D341Med (cell line): ENCODE measurements at regions not wholly inside any gene's neighbourhood (a gene's known extent, or its start where the extent isn't known, plus 50 kb on each side); places are given as distances from the start of the nearest gene placed in this dataset.
"Not testable (repeated sequence)": the region's sequence is repeated elsewhere in the genome, so short reads cannot be mapped to it uniquely, and the experiment has no call there.

ENCODE experiments used
- DNase-seq: peaks from one replicate; pipeline ENCODE4 v3.0.0; 2012; ENCODE audit warnings: low spot score

GRCh38 chr10:33781606-33782395 is 447.3 kb upstream of the NRP1 start:
- DNase-seq: no peak

DNA sequence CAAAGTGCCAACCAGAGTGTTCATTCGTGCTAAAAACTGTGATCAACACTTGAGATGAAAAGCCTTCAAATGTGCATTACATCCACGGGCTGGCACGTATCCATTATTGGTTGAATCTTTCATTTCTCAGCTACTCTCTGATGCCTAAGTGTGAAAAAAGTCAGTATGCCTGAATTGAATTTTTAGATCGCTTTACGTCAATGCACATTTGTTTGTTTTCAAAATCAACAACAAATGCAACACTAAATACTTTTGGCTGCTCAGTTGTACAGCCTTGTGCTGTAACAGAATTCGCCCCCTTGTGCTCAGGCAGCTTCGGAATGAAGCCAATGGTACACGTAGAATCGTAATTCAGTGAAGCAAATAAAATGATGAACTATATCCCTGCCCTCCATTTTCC is 446.5 kb upstream of the NRP1 start:
- no peak for DNase-seq

DNA sequence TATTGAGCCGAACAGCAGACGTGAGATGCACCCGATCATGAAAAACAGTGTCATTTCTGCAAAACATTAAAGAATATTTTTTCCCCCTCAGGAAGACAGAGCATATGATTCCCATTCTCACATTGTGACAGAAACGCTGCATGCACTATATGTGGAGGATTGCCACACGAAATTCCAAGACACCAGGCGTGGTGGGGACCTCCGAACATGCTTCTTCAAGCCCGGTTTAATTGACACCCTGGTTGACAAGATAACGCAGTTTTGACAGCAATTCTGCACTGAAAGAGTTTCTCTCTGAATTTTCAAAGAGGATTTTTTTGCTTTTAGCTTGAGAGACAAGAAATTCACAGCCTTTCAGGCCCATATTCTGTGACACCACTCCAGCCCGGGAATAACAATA is 442.8 kb upstream of the NRP1 start:
- no peak for DNase-seq

DNA sequence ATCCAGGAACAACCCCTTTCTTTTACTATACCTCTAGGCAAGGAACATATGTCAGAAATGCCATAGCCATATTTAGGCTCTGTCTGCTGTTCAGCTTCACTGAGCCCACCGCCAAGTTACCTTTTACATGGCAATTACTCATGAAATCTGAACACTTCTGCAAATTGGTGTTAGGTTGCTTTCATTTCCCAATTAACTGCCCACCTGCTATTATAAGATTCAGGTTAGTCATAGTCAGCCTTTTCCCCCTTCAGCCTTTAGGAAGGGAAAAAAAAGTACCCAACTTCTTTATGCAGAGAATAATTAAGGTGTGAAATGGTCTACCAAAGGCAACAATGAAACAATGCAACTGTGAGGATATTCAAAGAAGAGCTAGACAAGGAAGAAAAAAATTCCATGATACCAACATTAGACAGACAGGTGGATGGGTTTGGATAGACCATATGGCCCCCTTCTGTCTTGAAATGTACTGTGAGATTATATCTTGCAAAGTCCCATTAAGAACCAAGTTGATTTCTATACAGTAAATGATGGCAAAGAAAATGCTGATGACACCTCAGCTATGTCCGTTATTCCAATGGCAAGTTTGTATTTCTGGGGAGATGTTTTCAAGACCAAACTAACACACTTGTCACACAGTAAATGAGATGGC is 442.1 kb upstream of the NRP1 start:
- no peak for DNase-seq

DNA sequence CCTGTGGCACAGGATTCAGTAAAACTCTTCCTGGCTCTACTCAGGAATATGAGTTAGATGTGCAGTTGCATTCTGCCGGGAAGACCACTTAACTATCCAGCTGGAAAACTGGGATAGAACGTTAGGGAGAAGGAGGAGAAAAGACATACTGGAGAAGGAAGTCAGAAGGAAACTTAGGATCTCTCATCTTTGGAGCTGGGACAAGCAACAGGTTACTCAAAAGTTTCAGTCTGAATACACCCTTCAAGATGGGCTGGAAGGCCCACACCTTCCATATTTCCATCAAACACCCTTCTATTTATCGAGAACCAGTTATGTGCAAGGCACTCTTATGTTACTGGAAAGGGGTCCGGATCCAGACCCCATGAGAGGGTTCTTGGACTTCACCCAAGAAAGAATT is 440.4 kb upstream of the NRP1 start:
- no peak for DNase-seq

GRCh38 chr10:33773886-33774480 is 439.5 kb upstream of the NRP1 start:
- DNase-seq: no peak

- DNase-seq: no peak
Observed at GRCh38 chr10:33773253-33773573, 438.7 kb upstream of the NRP1 start.

DNA sequence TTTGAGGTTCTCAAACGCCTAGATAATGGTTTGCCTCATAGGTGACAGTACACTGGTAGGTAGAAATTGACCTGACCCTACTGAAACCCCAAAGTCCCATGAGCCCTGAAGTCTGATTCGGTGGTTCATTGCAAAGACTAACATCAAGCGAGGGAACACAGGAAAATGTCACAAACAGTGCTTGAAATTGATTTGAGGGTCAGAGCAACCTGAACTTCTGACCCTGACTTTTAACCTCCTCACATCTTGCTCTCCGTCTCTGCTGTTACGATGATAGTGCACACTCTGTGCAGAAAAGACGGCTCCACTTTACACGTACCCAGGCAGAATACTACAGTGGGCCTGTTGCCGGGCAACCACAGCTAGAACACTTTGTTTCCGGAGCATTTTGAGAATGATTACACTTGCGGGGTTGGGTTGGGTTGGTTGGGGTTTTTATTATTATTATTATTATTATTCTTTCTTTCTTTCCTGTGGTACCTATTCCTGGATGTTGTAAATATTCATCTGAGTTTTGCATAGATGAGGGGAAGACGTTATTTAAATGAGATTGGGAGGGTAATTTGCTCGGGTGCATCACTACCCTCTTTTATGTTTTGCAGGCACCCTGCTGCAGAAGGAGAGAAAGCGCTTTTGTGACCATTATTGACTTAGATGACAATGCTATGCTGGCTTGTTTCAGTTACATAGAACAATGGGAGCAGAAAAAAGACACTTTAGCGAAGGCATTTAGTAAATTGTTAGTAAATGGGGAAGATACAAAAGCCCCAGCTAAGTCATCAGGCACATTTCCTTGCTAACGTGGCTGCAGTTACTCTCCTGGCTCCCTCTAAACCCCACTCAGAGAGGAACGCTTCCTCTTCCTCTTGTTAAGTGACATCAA is 438.1 kb upstream of the NRP1 start:
- no peak for DNase-seq

DNA sequence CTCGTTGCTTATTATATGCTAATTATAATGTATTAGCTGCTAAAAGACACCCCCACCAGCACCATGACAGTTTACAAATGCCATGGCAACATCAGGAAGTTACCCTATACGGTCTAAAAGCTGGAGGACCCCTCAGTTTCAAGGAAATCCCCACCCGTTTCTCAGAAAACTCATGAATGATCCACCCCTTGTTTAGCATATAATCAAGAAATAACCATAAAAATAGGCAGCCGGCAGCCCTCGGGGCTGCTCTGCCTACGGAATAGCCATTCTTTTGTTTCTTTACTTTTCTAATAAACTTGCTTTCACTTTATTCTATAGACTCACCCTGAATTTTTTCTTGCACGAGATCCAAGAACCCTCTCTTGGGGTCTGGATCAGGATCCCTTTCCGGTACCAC is 437.4 kb upstream of the NRP1 start:
- not testable (repeated sequence) for DNase-seq

DNA sequence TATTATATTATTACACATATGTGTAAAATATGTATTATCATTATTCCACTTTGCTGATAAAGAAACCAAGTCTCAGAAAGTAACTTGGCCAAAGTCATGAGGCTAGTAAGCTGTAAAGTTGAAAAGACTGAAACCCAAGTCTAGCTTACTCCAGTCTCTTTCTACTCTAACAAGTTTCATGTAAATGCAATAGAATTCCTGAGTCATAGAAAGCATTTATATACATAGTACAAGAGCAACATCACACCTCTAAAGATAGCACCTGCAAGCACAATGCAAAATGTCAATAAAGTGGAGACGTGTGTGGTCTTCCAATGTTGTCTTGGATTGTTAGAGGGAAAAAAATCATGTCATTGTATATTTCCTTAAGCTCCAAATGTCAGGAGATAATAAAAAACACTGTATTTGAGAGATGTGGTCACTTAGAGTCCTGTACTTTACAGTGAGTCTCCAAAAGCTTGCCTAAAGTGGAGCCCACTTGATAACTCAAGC is 430.3 kb upstream of the NRP1 start:
- no peak for DNase-seq

DNA sequence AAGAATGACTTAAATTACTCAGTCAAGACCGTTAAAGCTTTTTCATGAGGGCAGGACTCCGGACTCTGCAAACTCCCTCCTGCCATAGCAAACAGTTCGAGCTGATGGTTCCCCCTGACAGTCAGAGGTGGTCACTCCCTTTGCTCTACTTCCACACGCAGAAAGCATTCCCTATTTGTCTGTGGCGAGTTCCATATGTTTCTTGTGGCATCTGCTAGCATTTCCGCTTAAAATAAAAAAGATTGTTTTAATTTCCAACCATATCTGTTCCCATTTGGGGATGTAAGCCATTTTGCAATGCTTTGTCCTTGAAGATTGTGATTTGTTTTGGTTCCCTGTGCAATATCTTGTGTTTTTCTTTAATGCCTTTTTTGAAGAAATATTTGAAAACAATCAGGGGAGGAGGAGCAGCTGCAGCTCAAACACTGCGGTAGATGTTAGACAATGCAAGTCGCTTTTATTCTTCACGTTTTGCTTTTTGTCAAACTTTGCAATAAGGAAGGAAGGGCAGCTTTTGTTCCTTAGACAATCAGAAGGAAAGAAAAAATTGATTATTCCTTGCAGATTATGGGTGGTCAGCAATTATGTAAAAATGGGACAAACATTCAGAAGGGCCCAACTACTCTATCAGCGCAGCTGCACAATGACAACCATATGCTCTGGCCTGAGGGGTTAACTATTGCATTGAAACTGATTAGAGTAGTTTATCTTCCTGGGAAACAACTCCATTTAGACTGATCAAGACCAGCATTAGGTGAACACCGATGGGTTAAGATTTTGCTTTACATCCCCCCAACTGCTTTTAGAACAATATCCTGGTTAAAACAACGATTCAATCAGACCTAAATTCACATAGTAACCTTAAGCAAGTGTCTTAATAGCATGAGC is 425.8 kb upstream of the NRP1 start:
- no peak for DNase-seq

DNA sequence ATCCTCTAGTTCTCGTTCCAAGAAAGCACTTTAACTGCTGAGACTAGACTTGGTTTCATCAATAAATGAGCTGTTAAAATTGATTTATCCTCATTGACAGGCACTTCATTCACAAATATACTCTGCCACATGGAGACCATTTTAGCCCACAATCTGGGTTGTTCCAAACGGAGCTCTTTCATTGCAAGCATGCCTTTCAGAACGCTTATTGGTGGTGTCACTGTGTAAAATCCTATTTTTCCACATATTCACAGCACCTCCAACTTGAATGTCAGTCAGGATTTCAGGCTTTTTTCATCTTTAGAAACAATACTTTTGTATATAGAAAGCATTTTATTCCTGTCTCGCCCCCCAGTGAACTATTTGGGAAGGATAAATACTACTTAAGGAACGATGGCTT is 424.7 kb upstream of the NRP1 start:
- no peak for DNase-seq

DNA sequence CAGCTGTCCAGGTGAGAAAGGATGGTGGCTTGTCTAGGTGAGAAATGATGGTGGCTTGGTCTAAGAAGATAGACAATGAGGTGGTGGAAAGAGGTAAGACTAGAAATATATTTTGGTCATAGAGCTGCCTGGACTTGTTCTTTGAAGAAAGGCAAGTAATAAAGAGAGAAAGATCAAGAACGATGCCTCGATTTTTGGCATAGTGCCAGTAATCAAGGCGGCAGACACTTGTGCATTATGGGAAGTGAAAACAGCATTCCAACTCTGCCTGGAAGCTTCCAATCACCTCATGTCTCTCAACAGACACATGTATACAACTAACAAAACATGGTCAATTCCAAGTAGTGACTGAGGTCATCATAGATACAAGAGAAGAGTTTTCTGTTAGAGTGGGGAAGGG is 423.8 kb upstream of the NRP1 start:
- DNase-seq: no peak

- DNase-seq: no peak
Observed at GRCh38 chr10:33754052-33754451, 419.6 kb upstream of the NRP1 start.

DNA sequence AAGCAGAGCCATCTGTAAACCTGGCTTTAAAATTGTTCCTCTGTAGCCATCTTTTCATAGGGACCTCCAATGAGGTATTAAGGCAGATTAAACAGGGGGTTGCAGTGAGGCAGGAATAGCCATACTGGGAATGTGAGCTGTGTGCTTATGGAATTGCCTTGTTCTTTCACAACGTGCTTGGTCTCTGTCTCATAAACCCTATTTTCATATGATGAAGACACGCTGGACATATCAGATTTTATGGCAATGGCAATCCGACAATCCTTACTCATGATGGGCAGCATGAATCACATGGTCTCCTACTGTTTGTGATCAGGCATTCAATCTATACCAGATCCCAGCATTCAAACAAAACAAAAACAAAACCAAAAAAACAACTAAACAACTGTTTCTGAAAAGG is 418.9 kb upstream of the NRP1 start:
- no peak for DNase-seq

DNA sequence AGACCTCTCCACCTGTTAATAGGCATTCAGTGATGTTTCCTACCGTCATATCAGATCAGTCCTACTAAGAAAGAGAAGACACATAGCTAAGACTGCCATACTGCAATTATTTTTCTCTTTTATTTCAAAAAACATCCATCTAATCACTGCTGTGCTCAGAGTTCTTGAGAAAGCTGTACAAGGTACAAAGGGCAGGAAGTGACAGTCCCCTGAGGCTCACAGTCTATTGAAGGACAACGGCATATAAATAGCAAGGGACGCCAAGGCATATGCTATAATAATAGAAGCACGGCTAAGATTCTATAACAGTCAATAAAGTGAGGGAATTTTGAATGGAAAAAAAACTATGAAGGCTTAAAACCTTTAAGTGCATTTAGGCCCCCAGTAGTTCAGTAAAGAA is 415.3 kb upstream of the NRP1 start:
- DNase-seq: no peak

- DNase-seq: no peak
Observed at GRCh38 chr10:33749067-33749735, 414.7 kb upstream of the NRP1 start.

DNA sequence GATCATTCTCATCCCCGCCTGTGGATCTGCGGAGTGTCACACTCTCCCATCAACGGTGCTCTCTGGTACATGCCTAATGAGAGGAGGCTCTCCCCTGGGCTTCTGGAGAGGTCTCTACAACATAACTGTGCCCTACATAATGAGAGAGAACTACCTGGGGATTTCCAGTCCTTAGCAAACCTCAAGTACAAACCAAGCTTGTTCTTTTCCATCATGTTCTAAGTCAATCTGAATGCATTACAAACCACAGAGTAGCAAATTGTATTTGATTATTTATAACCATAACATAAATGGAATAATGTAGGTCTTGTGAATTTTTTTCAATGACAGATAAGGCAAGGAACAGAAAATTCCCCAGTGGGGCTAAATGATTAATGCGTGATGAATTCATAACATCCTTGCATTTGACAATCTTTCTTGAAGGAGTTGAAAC is 412.4 kb upstream of the NRP1 start:
- no peak for DNase-seq

DNA sequence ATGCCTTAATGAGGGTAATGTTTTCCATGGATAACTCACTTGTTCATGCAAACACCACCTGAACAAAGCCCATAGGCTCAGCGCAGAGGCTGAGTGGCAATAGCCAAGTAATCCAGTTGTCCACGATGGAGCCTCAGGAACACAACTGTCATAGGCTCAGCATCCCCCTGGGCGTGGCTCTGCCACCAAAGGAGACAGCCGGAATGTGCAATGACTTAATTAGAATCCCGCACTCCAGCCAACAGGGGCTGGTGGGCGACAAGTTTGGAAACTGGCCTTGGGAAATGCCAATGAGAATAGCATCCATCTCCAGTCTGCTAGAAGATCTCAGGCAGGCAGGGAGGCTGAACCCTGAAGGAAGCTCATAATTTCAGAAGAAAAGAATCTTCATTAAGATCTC is 411.7 kb upstream of the NRP1 start:
- DNase-seq: no peak

DNA sequence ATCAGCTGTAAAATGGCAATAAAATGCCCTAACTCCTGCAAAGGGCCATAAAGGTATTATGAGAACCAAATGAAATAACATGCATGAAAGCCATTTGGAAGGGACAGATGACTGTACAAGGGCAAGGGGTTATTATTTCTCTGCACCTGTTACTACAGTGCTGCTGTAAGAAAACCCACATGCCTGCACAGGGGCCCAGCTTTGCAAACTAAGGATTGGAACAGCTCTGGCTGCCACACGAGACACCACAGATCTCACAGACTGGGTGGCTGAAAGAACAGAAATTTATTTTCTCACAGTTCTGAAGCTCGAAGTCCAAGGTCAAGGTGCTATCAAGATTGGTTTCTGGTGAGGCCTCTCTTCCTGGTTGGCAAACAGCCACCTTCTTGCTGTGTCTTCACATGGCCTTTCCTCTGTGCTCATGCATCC is 409.0 kb upstream of the NRP1 start:
- DNase-seq: no peak

DNA sequence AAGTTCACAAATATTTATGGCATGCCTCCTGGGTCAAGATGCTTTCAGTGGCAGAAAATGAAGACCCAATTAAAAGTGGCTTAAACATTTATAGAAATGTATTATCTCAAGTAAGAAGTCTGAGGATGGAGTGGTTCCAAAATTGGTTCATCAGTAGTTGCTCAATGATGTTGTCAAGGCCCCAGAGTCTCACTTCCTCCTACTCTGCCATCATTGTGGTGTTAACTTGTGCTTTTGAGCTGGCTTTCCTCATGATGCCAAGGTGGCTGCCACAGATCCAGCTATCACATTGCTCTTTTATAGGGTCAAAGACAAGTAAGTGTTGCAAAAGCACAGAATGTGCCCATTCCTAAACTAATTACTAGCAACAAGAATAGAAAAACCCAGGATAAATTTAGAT is 404.6 kb upstream of the NRP1 start:
- no peak for DNase-seq
